HEK293T (cell line): ENCODE measurements at regions not wholly inside any gene's neighbourhood (a gene's known extent, or its start where the extent isn't known, plus 50 kb on each side); places are given as distances from the start of the nearest gene placed in this dataset.

Source experiments
- CTCF ChIA-PET: fragments of 350-600 bp; formaldehyde crosslinking; extraction: SDS; loops from one replicate; lab custom pipeline; 2021; ENCODE audit warnings: antibody characterized with exemption, inconsistent platforms; lab: Yijun Ruan, JAX
- POLR2A ChIA-PET: fragments of 350-600 bp; formaldehyde crosslinking; extraction: SDS; loops from one replicate; lab custom pipeline; 2020; ENCODE audit warnings: antibody characterized with exemption, inconsistent platforms; lab: Yijun Ruan, JAX
- DNase-seq: peaks from one replicate; pipeline ENCODE4 v3.0.0; 2012; ENCODE audit warnings: mixed read lengths; ENCODE audit errors: extremely low spot score
- ARNT ChIP-seq: fragments of 450-650 bp; IDR thresholded peaks from 2 replicates; pipeline ENCODE4 v1.6.1; 2017; ENCODE audit warnings: mild to moderate bottlenecking
- BHLHE40 ChIP-seq: fragments of 450-650 bp; IDR thresholded peaks from 2 replicates; pipeline ENCODE4 v1.6.1; 2016; ENCODE audit warnings: mild to moderate bottlenecking, moderate library complexity, borderline replicate concordance
- CTBP1 ChIP-seq: fragments of 450-650 bp; IDR thresholded peaks from 2 replicates; pipeline ENCODE4 v1.6.1; 2016; ENCODE audit warnings: borderline replicate concordance
- ELF4 ChIP-seq: fragments of 450-650 bp; IDR thresholded peaks from 2 replicates; pipeline ENCODE4 v1.6.1; 2017; ENCODE audit warnings: antibody characterized with exemption
- FOXA1 ChIP-seq: fragments of 450-650 bp; IDR thresholded peaks from 2 replicates; pipeline ENCODE4 v1.6.1; 2016; ENCODE audit warnings: mild to moderate bottlenecking
- FOXK2 ChIP-seq: fragments of 450-650 bp; IDR thresholded peaks from 2 replicates; pipeline ENCODE4 v1.6.1; 2016; ENCODE audit warnings: mild to moderate bottlenecking
- FOXM1 ChIP-seq: fragments of 450-650 bp; IDR thresholded peaks from 2 replicates; pipeline ENCODE4 v1.6.1; 2017; ENCODE audit warnings: mild to moderate bottlenecking, borderline replicate concordance
- HDGF ChIP-seq: fragments of 450-650 bp; IDR thresholded peaks from 2 replicates; pipeline ENCODE4 v1.6.1; 2017; ENCODE audit warnings: antibody characterized with exemption, borderline replicate concordance
- L3MBTL2 ChIP-seq: fragments of 450-650 bp; conservative IDR thresholded peaks from 2 replicates; pipeline ENCODE4 v1.6.1; 2016; ENCODE audit warnings: mild to moderate bottlenecking
- LEF1 ChIP-seq: fragments of 450-650 bp; IDR thresholded peaks from 2 replicates; pipeline ENCODE4 v1.6.1; 2017; ENCODE audit warnings: mild to moderate bottlenecking, borderline replicate concordance
- NFRKB ChIP-seq: fragments of 450-650 bp; IDR thresholded peaks from 2 replicates; pipeline ENCODE4 v1.6.1; 2016; ENCODE audit warnings: mild to moderate bottlenecking, moderate library complexity
- SP1 ChIP-seq: fragments of 450-650 bp; IDR thresholded peaks from 2 replicates; pipeline ENCODE4 v1.6.1; 2017
- SUZ12 ChIP-seq: fragments of 450-650 bp; IDR thresholded peaks from 2 replicates; pipeline ENCODE4 v1.6.1; 2016; ENCODE audit warnings: mild to moderate bottlenecking
- TARDBP ChIP-seq: fragments of 450-650 bp; IDR thresholded peaks from 2 replicates; pipeline ENCODE4 v1.6.1; 2016
- ZNF384 ChIP-seq: fragments of 450-650 bp; IDR thresholded peaks from 2 replicates; pipeline ENCODE4 v1.6.1; 2016
- TF ChIP-seq, protein P1 (sequence below): fragments of 450-650 bp; IDR thresholded peaks from 2 replicates; pipeline ENCODE4 v1.6.1; 2016

DNA sequence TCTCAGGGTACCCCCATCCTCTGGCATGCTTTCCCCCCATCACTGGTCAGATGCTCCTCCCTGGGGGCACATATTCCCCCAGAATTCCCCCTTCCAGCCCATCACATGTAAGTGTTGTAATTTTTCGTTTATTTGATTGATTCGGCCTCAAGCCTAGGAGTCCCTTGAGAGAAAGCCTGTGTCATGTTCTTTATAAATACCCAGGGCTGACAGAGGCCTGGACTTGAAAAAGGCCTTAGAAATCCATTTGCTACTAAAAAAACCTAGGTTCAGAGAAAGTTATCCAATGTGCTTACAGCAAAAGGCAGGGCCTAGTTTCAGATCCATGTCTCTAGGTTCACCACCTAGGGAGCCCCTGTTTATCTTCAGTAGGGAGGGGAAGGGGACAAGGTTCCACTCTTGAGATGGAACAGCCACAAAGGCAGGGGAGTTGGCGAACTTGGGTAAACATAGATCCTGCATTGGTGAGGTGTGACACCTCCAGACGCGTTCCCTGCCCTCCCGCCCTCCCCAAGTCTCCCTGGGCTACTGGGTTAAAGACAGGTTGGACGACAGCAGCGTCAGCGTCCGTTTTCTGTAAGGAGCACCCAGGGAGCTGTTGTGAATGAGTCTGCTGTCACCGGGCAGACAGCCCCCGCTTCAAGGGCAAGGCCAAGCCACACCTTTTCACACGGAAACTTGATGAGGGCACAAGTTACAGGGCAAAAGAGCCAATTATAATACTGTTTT, 147.8 kb downstream of the EN1 start:
- DNase-seq: no peak
- CTCF ChIA-PET: no interaction called here
- TF ChIP-seq FOXA1: no peak
- TF ChIP-seq HDGF: no peak
- TF ChIP-seq ZNF384: no peak
- TF ChIP-seq, protein P1, sequence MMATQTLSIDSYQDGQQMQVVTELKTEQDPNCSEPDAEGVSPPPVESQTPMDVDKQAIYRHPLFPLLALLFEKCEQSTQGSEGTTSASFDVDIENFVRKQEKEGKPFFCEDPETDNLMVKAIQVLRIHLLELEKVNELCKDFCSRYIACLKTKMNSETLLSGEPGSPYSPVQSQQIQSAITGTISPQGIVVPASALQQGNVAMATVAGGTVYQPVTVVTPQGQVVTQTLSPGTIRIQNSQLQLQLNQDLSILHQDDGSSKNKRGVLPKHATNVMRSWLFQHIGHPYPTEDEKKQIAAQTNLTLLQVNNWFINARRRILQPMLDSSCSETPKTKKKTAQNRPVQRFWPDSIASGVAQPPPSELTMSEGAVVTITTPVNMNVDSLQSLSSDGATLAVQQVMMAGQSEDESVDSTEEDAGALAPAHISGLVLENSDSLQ: no peak
- POLR2A ChIA-PET: no interaction called here

DNA sequence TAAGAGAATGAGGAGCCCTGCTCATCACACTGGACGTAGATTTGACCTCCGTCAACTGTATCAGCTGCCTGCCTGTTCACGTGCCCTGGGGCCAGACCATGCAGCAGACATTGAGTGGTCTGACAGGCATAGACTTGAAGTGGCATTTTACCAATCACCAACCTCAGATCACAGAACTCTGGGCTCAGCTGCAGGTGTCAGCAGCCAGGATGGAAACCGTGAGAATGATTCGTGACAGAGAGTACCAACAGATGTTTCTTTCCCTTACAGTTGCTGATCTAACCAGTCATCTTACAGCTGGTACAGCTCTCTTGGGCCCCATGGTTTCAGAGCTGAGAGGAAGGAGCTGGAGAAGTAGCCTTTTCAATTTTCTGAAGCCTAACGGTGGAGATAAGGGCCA, 148.9 kb downstream of the EN1 start:
- DNase-seq: no peak
- ChIA-PET POLR2A (no interaction called here), CTCF (no interaction called here)
- no peak for TF ChIP-seq FOXM1
- TF ChIP-seq ZNF384: no peak
- TF ChIP-seq LEF1: no peak
- no peak for TF ChIP-seq FOXK2
- TF ChIP-seq ELF4: no peak
- TF ChIP-seq FOXA1: no peak
- TF ChIP-seq TARDBP: no peak
- no peak for TF ChIP-seq CTBP1
- no peak for TF ChIP-seq ARNT
- no peak for TF ChIP-seq L3MBTL2
- TF ChIP-seq NFRKB: no peak
- no peak for TF ChIP-seq SUZ12
- no peak for TF ChIP-seq SP1
- no peak for TF ChIP-seq BHLHE40
- TF ChIP-seq, protein P1: no peak
- no peak for TF ChIP-seq HDGF

DNA sequence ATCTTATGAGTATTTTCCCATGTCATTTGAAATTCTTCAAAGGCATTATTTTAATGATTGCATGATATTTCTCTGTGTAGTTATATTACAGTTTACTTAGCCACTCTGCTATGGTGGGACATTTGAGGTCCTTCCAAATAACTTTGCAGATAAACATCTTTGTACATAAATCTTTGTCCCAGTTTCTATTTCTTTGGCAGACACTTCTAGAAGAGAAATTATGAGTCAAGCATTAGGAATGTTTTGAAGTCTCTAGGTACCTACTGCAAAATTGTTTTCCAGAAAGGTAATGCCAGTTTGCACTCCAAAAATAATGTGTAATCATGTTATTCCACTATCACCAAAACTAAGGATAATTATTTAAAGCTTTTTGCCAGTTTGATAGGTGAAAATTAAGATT, 149.7 kb downstream of the EN1 start:
- POLR2A ChIA-PET: no interaction called here
- TF ChIP-seq SUZ12 (no peak), CTBP1 (no peak), FOXM1 (no peak), LEF1 (no peak)
- DNase-seq: no peak
- CTCF ChIA-PET: no interaction called here

DNA sequence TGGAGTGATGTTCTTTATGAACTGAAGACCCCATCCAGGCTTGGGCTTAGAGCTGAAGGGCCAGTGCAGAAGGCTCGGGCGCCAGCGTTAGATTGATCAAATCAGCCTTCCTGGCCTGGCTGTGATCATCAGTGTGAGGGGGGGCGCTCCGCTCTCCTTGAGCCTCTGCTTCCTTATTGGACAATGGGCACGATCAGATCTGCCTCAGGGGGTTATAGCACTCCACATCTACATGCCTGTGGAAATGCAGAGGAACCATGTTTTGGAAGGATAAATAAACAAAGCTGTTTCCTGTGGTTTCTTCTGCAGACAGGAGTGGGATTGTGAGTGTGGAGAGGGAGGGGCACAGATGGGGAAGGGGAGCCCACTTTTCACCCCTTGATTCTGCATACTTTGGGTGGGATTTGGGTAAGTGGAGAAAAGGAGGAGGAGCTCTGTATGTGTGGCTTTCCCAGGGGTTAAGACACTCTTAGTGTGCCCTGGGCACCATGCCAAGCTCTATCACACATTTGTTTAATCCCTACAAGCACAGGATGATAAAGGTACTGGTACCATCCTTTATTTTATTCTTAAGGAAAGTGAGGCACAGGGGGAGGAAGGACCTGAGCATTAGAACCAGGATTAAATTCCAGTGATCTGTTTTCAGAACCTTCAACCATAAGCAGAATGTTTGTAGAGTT, 150.5 kb downstream of the EN1 start:
- DNase-seq: no peak
- CTCF ChIA-PET: no interaction called here
- POLR2A ChIA-PET: no interaction called here
- TF ChIP-seq SP1 (no peak), SUZ12 (no peak), BHLHE40 (no peak), L3MBTL2 (no peak), LEF1 (no peak), ARNT (no peak), ZNF384 (no peak), FOXK2 (no peak), CTBP1 (no peak), ELF4 (no peak), FOXM1 (no peak), FOXA1 (no peak), HDGF (no peak), NFRKB (no peak), TARDBP (no peak)
- TF ChIP-seq, protein P1: no peak

DNA sequence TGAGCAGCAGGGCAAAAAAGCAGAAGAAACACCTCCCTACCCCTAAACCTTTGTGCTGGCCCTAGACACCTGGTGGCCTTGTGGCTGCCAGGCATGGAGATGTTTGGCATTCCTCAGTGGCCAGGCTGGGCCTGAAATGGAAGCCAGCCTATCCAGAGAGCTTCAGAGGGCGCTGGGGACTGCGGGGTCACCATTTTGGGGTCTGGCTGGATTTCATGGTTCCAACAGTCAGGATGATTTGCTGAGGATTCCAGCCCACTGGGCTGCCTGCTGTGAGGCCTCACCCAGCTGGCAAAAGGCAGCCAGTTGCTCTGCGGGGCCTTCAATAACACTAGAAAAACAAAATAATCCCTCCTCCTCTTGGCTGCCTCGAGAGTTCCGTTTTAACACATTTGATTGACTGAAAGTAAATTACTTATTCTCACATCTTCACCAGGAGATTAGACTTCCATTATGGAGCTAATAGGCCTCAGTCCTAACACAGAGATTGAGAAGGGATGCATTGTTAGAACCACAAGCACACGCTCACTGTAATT, 154.1 kb downstream of the EN1 start:
- CTCF ChIA-PET: no interaction called here
- no peak for DNase-seq
- POLR2A ChIA-PET: no interaction called here

DNA sequence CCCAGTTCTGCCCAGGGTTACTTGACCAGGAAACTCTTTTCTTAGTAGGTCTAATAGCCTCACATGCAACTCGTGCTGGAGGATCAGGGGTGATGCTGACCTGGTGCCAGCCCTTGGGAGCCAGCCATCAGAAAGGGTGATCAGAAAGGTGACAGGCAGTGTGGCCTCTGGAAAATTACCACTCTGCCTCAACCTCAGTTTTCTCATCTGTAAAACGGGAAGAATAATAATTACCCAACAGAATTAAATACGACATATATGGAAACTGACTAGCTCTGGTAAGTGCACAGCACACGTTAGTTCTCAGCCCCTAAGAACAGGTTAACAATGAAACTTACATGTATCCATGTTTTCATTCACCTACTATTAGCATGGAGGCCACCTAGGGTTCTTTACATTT, 157.6 kb downstream of the EN1 start:
- TF ChIP-seq FOXK2: no peak
- TF ChIP-seq SUZ12: no peak
- no peak for TF ChIP-seq L3MBTL2
- TF ChIP-seq, protein P1: no peak
- TF ChIP-seq LEF1: no peak
- TF ChIP-seq FOXA1: no peak
- TF ChIP-seq HDGF: no peak
- TF ChIP-seq ELF4: no peak
- ChIA-PET POLR2A (no interaction called here), CTCF (no interaction called here)
- DNase-seq: no peak

More for the DNA sequence above, 154.1 kb downstream of the EN1 start:
- TF ChIP-seq ELF4: no peak
